Endothelial cell of umbilical vein (primary cell): ENCODE measurements at regions not wholly inside any gene's neighbourhood (a gene's known extent, or its start where the extent isn't known, plus 50 kb on each side); places are given as distances from the start of the nearest gene placed in this dataset.

Experiments used
- CTCF ChIP-seq, 2 donors: IDR thresholded peaks; 1 replicate in 1 of 2; 2 replicates in 1 of 2; pipeline ENCODE4 v1.5.1; 2011; ENCODE audit warnings: low read length in 2 of 2, mild to moderate bottlenecking in 2 of 2, moderate library complexity in 2 of 2, control low read depth in 1 of 2, inconsistent platforms in 1 of 2, low read depth in 1 of 2; ENCODE audit not compliant: insufficient read depth in 1 of 2; ENCODE audit errors: extremely low read depth in 1 of 2
- POLR2A ChIP-seq: IDR thresholded peaks from 2 replicates; pipeline ENCODE4 v1.6.1; 2012; ENCODE audit warnings: low read depth, mild to moderate bottlenecking, control low read depth, low read length

- no peak for TF ChIP-seq CTCF (IDR thresholded peaks at IDR 0.05; ENCODE audit: extremely low read depth in 1 of 2, insufficient read depth in 1 of 2, low read depth in 1 of 2, low read length in 2 of 2)
- TF ChIP-seq POLR2A: no peak
Measured at GRCh38 chr11:36899800-36900199, 301.8 kb upstream of the RAG2 start.
